ENCODE measurements at regions not wholly inside any gene's neighbourhood (a gene's known extent, or its start where the extent isn't known, plus 50 kb on each side); places are given as distances from the start of the nearest gene placed in this dataset.
"Not testable (repeated sequence)": the region's sequence is repeated elsewhere in the genome, so short reads cannot be mapped to it uniquely, and the experiment has no call there.

DNA sequence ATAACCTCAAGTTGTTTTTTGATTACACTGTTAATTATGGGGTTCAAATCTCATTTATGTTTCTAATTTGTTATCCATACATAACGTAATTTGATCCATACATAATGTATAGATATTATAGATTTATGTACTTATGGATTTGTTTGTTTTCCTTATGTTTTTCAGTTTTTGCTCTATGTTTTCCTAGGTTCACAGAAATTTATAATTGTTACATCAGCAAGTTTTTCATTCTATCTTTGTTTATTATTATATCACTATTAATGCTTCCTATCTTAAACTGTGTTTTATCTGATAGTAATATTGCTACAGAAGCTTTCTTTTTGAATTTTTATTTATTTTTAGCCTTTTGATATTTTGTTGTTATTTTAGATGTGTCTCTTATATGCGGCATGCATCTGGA, 194.3 kb upstream of the SOX21 start:
- POLR2A ChIA-PET, result no interaction called here

GRCh38 chr13:94902722-94903407, 190.5 kb upstream of the SOX21 start:
- POLR2A ChIA-PET, result no interaction called here
- CTCF ChIA-PET, result no interaction called here

More for the DNA sequence above, 194.3 kb upstream of the SOX21 start:
- CTCF ChIA-PET, result no interaction called here

GRCh38 chr13:94901070-94901469, 188.7 kb upstream of the SOX21 start:
- POLR2A ChIA-PET, result no interaction called here
- CTCF ChIA-PET, result no interaction called here

GRCh38 chr13:94896719-94897317, 184.5 kb upstream of the SOX21 start:
- CTCF ChIA-PET, result no interaction called here
- POLR2A ChIA-PET, result no interaction called here

DNA sequence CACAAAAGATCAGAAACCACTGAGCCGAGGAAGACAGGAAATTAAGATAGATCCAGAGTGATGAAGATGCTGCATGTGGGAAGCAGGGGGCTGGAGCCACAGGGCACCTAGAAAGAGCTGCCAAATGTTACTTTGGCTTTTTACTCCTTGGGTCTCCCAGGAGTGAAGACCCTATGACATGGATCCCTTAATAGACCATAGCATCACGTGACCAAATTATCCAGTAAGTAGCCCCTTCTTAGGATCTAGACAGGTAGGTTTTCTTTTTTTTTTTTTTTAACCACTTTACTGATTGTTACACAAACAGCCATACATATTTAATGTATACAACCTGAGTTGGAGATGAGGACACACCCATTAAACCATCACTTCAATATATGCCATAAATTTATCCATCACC, 183.9 kb upstream of the SOX21 start:
- ChIA-PET POLR2A (no interaction called here), CTCF (no interaction called here)

DNA sequence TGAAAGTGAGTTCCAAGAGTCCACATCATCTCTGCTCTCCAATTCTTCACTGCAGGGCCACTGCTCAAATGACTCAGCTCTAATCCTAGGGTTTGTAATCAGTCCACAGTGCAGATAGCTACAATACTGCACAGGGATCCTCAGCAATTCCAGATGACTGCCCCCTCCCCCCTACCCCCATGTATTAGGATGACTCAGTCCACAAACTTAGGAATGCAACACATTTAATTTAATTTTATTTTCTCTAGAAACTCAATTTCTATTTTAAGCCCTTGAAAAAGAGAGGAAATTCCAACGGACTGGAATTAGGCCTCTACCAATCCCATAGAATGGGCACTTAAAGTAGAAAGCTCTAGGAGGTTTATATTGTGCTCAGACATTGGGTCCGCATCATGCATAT, 173.8 kb upstream of the SOX21 start:
- ChIA-PET POLR2A (no interaction called here), CTCF (no interaction called here)

GRCh38 chr13:94880463-94880862, 168.1 kb upstream of the SOX21 start:
- CTCF ChIA-PET, result no interaction called here
- POLR2A ChIA-PET, result no interaction called here

DNA sequence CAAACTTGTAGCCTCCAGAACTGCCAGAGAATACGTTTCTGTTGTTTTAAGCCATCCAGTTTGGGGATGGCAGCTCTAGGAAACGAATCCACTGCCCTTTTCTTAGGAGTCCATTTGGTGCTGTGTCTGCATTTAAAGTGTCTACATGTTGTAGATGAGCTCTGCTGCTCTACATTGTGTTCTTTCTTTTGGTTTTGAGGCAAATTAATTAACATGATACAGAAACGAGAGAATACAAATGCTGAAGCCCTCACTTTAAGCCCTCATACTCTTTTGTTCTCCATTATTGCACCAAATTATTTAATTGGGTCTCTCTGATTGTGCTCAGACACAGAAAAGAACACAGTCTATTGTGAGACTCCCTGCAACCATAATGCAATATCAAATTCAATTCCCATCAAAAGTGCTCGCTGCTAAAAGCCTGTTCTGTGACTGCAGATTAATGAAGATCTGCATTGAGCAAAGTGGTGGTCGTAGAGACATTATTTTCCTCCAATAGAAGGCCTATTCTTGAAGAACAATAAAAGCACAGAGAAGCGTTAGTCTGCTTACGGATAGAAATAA, 166.3 kb upstream of the SOX21 start:
- ChIA-PET POLR2A (no interaction called here), CTCF (no interaction called here)

GRCh38 chr13:94864474-94864873, 152.1 kb upstream of the SOX21 start:
- POLR2A ChIA-PET, result no interaction called here

DNA sequence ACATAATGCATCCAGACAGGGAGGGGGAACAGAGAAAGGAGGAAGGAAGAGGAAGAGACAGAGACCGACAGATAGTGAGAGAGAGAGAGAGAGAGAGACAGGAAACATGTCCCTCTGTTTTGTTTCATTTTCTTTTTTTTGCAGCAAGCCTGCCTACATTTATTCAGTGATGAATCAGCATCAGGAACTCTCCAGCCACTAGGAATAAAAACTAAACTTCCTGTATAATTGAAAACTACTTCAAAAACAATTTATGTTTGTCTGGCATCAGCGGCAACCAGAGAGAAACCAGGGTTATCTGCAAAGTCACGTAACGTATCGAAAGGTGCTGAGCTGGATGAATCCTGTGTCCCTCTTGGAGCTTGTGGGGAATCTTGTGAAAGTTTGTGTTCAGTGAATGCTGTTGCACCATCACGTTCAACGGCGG, 148.6 kb upstream of the SOX21 start:
- ChIA-PET CTCF (no interaction called here), POLR2A (no interaction called here)

More at GRCh38 chr13:94864474-94864873, 152.1 kb upstream of the SOX21 start:
- CTCF ChIA-PET, result no interaction called here

- ChIA-PET CTCF (no interaction called here), POLR2A (no interaction called here)
Measured at GRCh38 chr13:94859811-94860210, 147.5 kb upstream of the SOX21 start.

DNA sequence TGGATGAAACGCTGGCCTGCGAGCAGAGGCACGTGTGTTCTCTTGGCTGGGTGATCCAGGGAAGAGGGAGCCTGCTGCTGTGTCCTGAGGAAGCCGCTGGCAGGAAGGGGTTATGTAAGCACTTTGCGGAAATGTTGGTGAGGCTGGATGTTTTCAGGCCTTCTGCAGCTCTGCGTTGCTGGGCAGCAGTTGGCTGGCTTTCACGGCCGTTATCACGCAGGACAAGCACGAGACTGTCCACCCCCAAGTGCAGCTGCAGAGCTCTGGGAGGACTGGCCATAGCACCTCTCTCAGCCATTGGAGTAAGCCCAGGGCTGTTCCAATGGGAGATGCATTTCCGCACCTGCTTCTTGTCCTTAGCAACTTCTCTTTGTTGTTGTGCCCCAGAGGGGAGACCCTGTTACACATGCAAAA, 146.9 kb upstream of the SOX21 start:
- POLR2A ChIA-PET, result no interaction called here

GRCh38 chr13:94858856-94859255, 146.5 kb upstream of the SOX21 start:
- ChIA-PET CTCF (no interaction called here), POLR2A (no interaction called here)

More for the DNA sequence above, 146.9 kb upstream of the SOX21 start:
- CTCF ChIA-PET, result no interaction called here

DNA sequence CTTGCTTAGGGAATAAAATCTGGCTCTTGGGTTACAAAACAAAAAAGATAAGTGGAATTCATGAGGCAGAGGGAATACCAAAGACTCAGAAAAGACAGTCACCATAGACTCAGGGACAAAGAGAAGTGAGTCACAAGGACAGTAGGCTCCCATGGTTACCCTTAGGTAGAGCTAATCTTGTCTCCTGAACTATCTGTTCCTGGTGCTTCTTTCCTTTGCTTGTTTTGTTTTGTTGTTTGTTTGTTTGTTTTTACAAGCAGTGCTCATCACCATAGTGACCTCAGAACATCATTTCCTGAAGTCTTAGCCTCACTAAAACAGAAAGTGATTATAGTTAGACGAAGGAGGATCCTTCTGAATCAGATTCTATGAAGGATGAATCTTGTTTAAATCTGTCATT, 142.3 kb upstream of the SOX21 start:
- ChIA-PET CTCF (no interaction called here), POLR2A (interaction anchor here (0.7 kb wide), 1 partner anchor 1139 kb away, joined by 3 read pairs; no protein-coding TSS in a partner anchor)

DNA sequence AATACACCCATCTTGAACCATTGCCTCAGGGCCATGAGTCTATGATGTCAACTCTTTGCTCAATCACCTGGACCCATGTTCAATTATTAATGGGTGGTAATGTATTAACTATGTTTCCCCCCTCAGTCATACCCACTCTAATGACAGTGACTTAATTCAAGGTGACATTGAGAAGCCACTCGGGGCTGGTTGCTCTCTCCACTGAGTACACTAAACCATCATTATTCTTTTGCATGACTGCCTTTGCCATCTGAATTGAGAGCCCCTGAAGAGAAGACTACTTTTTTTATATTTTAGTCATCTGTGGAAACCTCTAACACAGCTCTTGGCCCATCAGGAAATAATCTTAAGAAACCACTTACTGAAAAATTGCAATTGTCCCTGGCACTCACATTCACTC, 139.2 kb upstream of the SOX21 start:
- ChIA-PET CTCF (no interaction called here), POLR2A (interaction anchor here (0.6 kb wide), 1 partner anchor 16 kb away, joined by 7 read pairs; no protein-coding TSS in a partner anchor)

GRCh38 chr13:94849254-94849653, 136.9 kb upstream of the SOX21 start:
- ChIA-PET POLR2A (no interaction called here), CTCF (no interaction called here)

DNA sequence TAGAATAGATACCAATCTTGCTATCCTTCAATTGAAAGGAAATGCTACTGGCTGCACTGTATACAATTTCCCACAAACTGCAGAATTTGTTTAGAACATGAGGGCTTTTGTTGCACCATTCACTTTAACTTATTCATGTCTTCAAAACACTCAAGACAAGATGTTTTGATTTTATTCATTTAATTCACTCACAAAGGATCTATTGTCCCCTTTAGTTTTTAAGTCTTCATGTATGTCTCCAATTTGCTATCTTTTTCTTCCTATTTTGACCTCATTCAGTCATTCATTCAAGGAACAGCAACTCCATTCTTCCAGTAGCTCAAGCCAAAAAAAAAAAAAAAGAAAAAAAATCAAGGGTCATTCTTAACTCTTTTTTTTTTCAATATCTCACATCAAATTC, 130.6 kb upstream of the SOX21 start:
- ChIA-PET POLR2A (no interaction called here), CTCF (no interaction called here)

DNA sequence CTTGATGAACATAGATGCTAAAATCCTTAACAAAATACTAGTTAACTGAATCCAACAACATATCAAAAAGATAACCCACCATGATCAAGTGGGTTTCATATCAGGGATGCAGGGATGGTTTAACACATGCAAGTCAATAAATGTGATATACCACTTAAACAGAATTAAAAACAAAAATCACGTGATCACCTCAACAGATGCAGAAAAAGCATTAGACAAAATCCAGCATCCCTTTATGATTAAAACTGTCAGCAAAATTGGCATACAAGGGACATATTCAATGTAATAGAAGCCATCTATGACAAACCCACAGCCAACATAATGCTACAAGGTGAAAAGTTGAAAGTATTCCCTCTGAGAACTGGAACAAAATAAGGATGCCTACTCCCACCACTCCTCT, 124.7 kb upstream of the SOX21 start:
- CTCF ChIA-PET, POLR2A ChIA-PET: not testable (repeated sequence)

DNA sequence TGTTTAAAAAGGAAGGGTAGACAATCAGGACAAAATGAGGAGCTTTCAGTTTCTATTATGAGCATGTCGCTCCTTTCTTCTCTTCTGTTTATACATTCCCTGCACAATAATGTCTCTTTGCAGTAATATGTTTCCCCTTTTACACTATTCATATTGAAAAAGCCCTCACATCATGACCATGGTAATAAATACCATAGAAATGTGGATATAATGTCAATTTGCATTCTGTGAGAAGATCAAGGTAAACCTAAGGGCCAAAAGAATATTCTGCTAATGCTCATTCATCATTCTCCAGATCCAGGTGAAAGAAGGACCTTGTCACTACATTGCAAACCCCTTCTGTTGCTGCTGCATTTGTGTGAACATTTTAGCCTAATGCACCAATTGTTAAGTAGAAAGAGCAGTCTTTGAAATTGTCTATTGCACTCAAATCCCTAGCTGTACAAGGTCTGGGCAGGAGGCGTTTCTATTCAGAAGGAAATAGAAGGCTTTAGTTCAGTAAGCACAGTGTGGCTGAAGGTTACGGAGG, 117.6 kb upstream of the SOX21 start:
- CTCF ChIA-PET, result no interaction called here
- POLR2A ChIA-PET, result no interaction called here

- ChIA-PET CTCF (no interaction called here), POLR2A (no interaction called here)
Measured at GRCh38 chr13:94829185-94829836, 117.0 kb upstream of the SOX21 start.

GRCh38 chr13:94827566-94827965, 115.2 kb upstream of the SOX21 start:
- ChIA-PET CTCF (no interaction called here), POLR2A (no interaction called here)
